H9 (cell line): ENCODE measurements at regions not wholly inside any gene's neighbourhood (a gene's known extent, or its start where the extent isn't known, plus 50 kb on each side); places are given as distances from the start of the nearest gene placed in this dataset.

Source experiments
- DNase-seq: peaks from one replicate; pipeline ENCODE4 v3.0.0-alpha.2; 2017
- H2AFZ ChIP-seq: one replicate; pipeline ENCODE4 v1.6.1; 2013; ENCODE audit warnings: mild to moderate bottlenecking, low read length, control low read depth, moderate library complexity
- H2AK5ac ChIP-seq: 2 replicates; pipeline ENCODE4 v1.6.1; 2013; ENCODE audit warnings: low read length, control low read depth, mixed read lengths; ENCODE audit not compliant: insufficient read length
- H2BK120ac ChIP-seq: one replicate; pipeline ENCODE4 v1.6.1; 2013; ENCODE audit warnings: low read depth, mild to moderate bottlenecking, low read length, control low read depth, inconsistent platforms; ENCODE audit not compliant: poor library complexity, severe bottlenecking
- H2BK12ac ChIP-seq: 2 replicates; pipeline ENCODE4 v1.6.1; 2013; ENCODE audit warnings: low read length, control low read depth, mixed read lengths, low read depth; ENCODE audit not compliant: insufficient read length
- H2BK15ac ChIP-seq: 2 replicates; pipeline ENCODE4 v1.6.1; 2013; ENCODE audit warnings: low read depth, low read length, control low read depth
- H2BK20ac ChIP-seq: one replicate; pipeline ENCODE4 v1.6.1; 2013; ENCODE audit warnings: low read depth, mild to moderate bottlenecking, low read length, control low read depth, inconsistent platforms; ENCODE audit not compliant: poor library complexity, severe bottlenecking
- H2BK5ac ChIP-seq: 2 replicates; pipeline ENCODE4 v1.6.1; 2013; ENCODE audit warnings: low read length, control low read depth, mixed read lengths; ENCODE audit not compliant: insufficient read length
- H3K14ac ChIP-seq: 2 replicates; pipeline ENCODE4 v1.6.1; 2013; ENCODE audit warnings: low read length, control low read depth; ENCODE audit not compliant: insufficient read depth
- H3K18ac ChIP-seq: 2 replicates; pipeline ENCODE4 v1.6.1; 2013; ENCODE audit warnings: low read depth, mild to moderate bottlenecking, mixed read lengths, low read length, control low read depth; ENCODE audit not compliant: insufficient read length
- H3K23ac ChIP-seq: 2 replicates; pipeline ENCODE4 v1.6.1; 2013; ENCODE audit warnings: low read length, control low read depth, mixed read lengths, low read depth; ENCODE audit not compliant: insufficient read length
- H3K23me2 ChIP-seq: 2 replicates; pipeline ENCODE4 v1.6.1; 2013; ENCODE audit warnings: low read depth, mild to moderate bottlenecking, mixed read lengths, low read length, control low read depth; ENCODE audit not compliant: insufficient read length, poor library complexity, severe bottlenecking
- H3K27ac ChIP-seq: 2 replicates; pipeline ENCODE4 v1.5.1; 2013; ENCODE audit warnings: low read length, control low read depth, mixed read lengths, low read depth; ENCODE audit not compliant: insufficient read length
- H3K27me3 ChIP-seq: 2 replicates; pipeline ENCODE4 v1.6.1; 2013; ENCODE audit warnings: low read length, control low read depth, inconsistent platforms; ENCODE audit not compliant: insufficient read depth
- H3K4ac ChIP-seq: 2 replicates; pipeline ENCODE4 v1.6.1; 2013; ENCODE audit warnings: low read depth, mild to moderate bottlenecking, control low read depth, inconsistent platforms, low read length, moderate library complexity
- H3K4me1 ChIP-seq: 2 replicates; pipeline ENCODE4 v1.6.1; 2013; ENCODE audit warnings: low read length, control low read depth, inconsistent platforms; ENCODE audit not compliant: insufficient read depth
- H3K4me2 ChIP-seq: 2 replicates; pipeline ENCODE4 v1.6.1; 2013; ENCODE audit warnings: low read length, control low read depth, mixed read lengths; ENCODE audit not compliant: insufficient read length, insufficient read depth
- H3K56ac ChIP-seq: 2 replicates; pipeline ENCODE4 v1.6.1; 2013; ENCODE audit warnings: low read depth, mild to moderate bottlenecking, mixed read lengths, low read length, control low read depth; ENCODE audit not compliant: insufficient read length
- H3K79me1 ChIP-seq: 2 replicates; pipeline ENCODE4 v1.6.1; 2013; ENCODE audit warnings: low read depth, mild to moderate bottlenecking, moderate library complexity, low read length, control low read depth, inconsistent platforms; ENCODE audit not compliant: insufficient read depth, poor library complexity, severe bottlenecking
- H3K79me2 ChIP-seq: 2 replicates; pipeline ENCODE4 v1.6.1; 2013; ENCODE audit warnings: low read length, control low read depth, inconsistent platforms; ENCODE audit not compliant: insufficient read depth
- H3K9ac ChIP-seq: 2 replicates; pipeline ENCODE4 v1.6.1; 2013; ENCODE audit warnings: low read length, control low read depth, mixed read lengths; ENCODE audit not compliant: insufficient read length; ENCODE audit errors: extremely low read depth
- H3K9me3 ChIP-seq: one replicate; pipeline ENCODE4 v1.6.1; 2013; ENCODE audit warnings: low read depth, low read length, inconsistent platforms; ENCODE audit not compliant: control insufficient read depth
- H3T11ph ChIP-seq: one replicate; pipeline ENCODE4 v1.6.1; 2013; ENCODE audit warnings: mild to moderate bottlenecking, low read length, control low read depth, inconsistent platforms
- H4K20me1 ChIP-seq: one replicate; pipeline ENCODE4 v1.6.1; 2013; ENCODE audit not compliant: control insufficient read depth, insufficient read length, insufficient read depth
- H4K5ac ChIP-seq: 2 replicates; pipeline ENCODE4 v1.6.1; 2013; ENCODE audit warnings: low read depth, mild to moderate bottlenecking, mixed read lengths, low read length, control low read depth; ENCODE audit not compliant: insufficient read length
- H4K8ac ChIP-seq: replicated peaks from 2 replicates; pipeline ENCODE4 v1.6.1; 2013; ENCODE audit warnings: low read length, control low read depth, mixed read lengths, low read depth; ENCODE audit not compliant: insufficient read length
- H4K91ac ChIP-seq: 2 replicates; pipeline ENCODE4 v1.6.1; 2013; ENCODE audit warnings: low read depth, mild to moderate bottlenecking, moderate library complexity, mixed read lengths, low read length, control low read depth; ENCODE audit not compliant: insufficient read length
- H3K27ac Mint-ChIP-seq, 3 experiments: 2 replicates in 2 of 3; 3 replicates in 1 of 3; pipeline ENCODE4 v1.8.0; 2020 to 2021; ENCODE audit warnings: mixed read lengths in 3 of 3, mild to moderate bottlenecking in 1 of 3, moderate library complexity in 1 of 3
- H3K27me3 Mint-ChIP-seq: 2 replicates; pipeline ENCODE4 v1.8.0; 2021; ENCODE audit warnings: low read depth, mild to moderate bottlenecking, moderate library complexity, mixed read lengths
- H3K36me3 Mint-ChIP-seq, 3 experiments: 2 replicates in 2 of 3; 3 replicates in 1 of 3; pipeline ENCODE4 v1.8.0; 2020 to 2021; ENCODE audit warnings: low read depth in 3 of 3, mixed read lengths in 3 of 3; ENCODE audit not compliant: insufficient read depth in 1 of 3
- H3K4me1 Mint-ChIP-seq, 2 experiments: 2 replicates each; pipeline ENCODE4 v1.8.0; 2020; ENCODE audit warnings: mixed read lengths in 2 of 2
- H3K4me3 Mint-ChIP-seq, 2 experiments: 2 replicates in 1 of 2; 3 replicates in 1 of 2; pipeline ENCODE4 v1.8.0; 2020 to 2021; ENCODE audit warnings: mild to moderate bottlenecking in 2 of 2, mixed read lengths in 2 of 2, moderate library complexity in 1 of 2
- H3K9me3 Mint-ChIP-seq, 2 experiments: 2 replicates in 1 of 2; 3 replicates in 1 of 2; pipeline ENCODE4 v1.8.0; 2020; ENCODE audit warnings: mild to moderate bottlenecking in 2 of 2, mixed read lengths in 2 of 2, moderate library complexity in 1 of 2
- CTCF ChIP-seq: fragments of 200-600 bp; sonication (generic); conservative IDR thresholded peaks from 3 replicates; pipeline ENCODE4 v1.8.0; 2021; ENCODE audit warnings: antibody characterized with exemption, mild to moderate bottlenecking
- WGBS: extraction: QIAGEN DNeasy Blood & Tissue Kit; methylation state at CpG from one replicate; pipeline ENCODE4 v1.1.7; 2013; ENCODE audit warnings: missing lambda C conversion rate, low lambda C conversion rate, mixed read lengths; ENCODE audit not compliant: insufficient read length; ENCODE audit errors: extremely low coverage; 5-methylcytosine and 5-hydroxymethylcytosine counted together

GRCh38 chr6:78770765-78771164 is 96.6 kb upstream of the IRAK1BP1 start:
- DNase-seq, result no peak
- Histone ChIP-seq H3K9ac (no peak overlapping the region), H3K18ac (no peak overlapping the region), H3K4me1 (no peaks in the 10 kb centered on the region), H2BK120ac (no peak overlapping the region), H3K23me2 (no peaks in the 10 kb centered on the region), H3K56ac (no peak overlapping the region), H3K27ac (no peak overlapping the region), H4K91ac (no peak overlapping the region), H3K79me2 (no peaks in the 10 kb centered on the region), H3K23ac (no peak overlapping the region), H2BK20ac (no peak overlapping the region), H3K27me3 (no peaks in the 10 kb centered on the region), H4K8ac (no peak overlapping the region), H3K9me3 (no peaks in the 10 kb centered on the region), H2BK12ac (no peak overlapping the region), H2AFZ (no peak overlapping the region), H4K5ac (no peak overlapping the region), H2BK15ac (no peak overlapping the region), H2BK5ac (no peak overlapping the region), H3K4ac (no peak overlapping the region), H3T11ph (no peak overlapping the region), H3K79me1 (no peaks in the 10 kb centered on the region), H3K4me2 (no peak overlapping the region), H3K14ac (no peak overlapping the region), H2AK5ac (no peak overlapping the region), H4K20me1 (no peaks in the 10 kb centered on the region)
- H3K9me3 Mint-ChIP-seq, result peaks cover 3 to 10% of the 10 kb centered on the region in 2 experiments; a peak in 2 of 5 replicates
- H3K4me3 Mint-ChIP-seq, result no peak overlapping the region
- H3K36me3 Mint-ChIP-seq, result peaks cover 0 to 5% (median 0%) of the 10 kb centered on the region in 3 experiments; a peak in 1 of 7 replicates
- WGBS, result no CpG with 5 or more reads among the region's 5 CpGs
- no peaks in the 10 kb centered on the region for H3K27me3 Mint-ChIP-seq
- H3K27ac Mint-ChIP-seq, result no peak overlapping the region
- TF ChIP-seq CTCF, result peak; percentile 55
- peaks cover 5 to 9% of the 10 kb centered on the region in 2 experiments for H3K4me1 Mint-ChIP-seq
